ENCODE measurements at regions not wholly inside any gene's neighbourhood (a gene's known extent, or its start where the extent isn't known, plus 50 kb on each side); places are given as distances from the start of the nearest gene placed in this dataset.
"Not testable (repeated sequence)": the region's sequence is repeated elsewhere in the genome, so short reads cannot be mapped to it uniquely, and the experiment has no call there.

DNA sequence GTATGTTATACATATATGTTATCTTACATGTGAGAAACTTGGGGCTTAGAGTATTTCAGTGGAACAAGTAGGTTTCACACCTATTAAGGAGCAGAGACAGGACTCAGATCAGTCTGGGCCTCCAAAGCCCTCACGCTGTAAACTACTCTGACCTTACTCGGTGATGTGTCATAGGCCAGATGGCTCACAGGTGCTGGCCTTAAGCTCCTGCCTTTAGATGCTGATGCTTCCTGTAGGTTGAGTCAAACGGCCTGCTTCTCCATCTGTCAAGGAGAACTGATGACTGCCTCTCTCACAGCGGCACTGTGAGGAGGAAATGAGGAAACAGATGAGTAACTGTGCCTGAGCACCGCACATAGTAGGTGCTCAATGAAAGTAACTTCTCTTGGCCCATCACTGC is 312.6 kb upstream of the COBL start:
- DNase-seq (ENCODE audit: low read depth, low spot score) = no peak

DNA sequence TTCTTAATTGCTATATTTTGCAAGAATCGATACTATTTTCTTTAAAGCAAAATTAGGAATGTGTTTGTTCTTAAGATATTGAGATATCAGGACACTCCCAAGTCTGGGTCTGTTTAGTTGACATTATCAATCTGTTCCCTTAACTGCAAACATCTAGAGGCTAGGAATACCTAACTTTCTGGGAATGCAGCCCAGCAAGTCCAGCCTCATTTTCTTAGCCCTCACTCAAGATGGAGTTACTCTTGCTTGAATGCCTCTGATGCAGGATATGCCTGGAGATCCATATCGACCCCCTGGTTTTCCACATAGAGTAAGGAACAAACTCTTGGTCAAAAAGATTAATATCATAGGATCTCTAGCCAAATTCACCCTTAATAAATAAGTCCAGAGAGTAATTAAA is 305.3 kb upstream of the COBL start:
- DNase-seq (ENCODE audit: low read depth, low spot score) = no peak

GRCh38 chr7:51620706-51621105 is 304.1 kb upstream of the COBL start:
- DNase-seq (ENCODE audit: low read depth, low spot score) = no peak

GRCh38 chr7:51619880-51620279 is 303.3 kb upstream of the COBL start:
- DNase-seq (ENCODE audit: low read depth, low spot score) = no peak

DNA sequence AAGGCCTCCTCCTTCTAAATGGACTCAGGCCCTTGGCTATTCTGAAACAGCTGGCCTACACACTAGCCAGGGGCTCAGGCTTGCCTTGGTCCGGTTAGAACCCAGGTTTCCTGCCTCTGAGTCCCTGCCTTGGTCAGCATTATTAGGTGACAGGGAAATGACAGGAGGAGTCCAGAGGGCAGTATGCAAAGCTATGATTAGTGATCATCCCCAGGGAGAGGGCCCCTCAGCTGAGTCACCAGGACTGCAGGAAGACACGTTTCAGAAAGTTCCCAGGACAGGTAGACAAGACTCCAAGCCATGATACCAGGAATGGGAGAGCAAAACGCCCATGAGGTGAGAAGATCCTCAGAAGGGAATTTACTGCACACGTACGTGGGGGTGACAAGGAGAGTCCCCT is 301.1 kb upstream of the COBL start:
- no peak for DNase-seq (ENCODE audit: low read depth, low spot score)

GRCh38 chr7:51613911-51614357 is 297.3 kb upstream of the COBL start:
- DNase-seq (ENCODE audit: low read depth, low spot score) = peak; percentile 88

DNA sequence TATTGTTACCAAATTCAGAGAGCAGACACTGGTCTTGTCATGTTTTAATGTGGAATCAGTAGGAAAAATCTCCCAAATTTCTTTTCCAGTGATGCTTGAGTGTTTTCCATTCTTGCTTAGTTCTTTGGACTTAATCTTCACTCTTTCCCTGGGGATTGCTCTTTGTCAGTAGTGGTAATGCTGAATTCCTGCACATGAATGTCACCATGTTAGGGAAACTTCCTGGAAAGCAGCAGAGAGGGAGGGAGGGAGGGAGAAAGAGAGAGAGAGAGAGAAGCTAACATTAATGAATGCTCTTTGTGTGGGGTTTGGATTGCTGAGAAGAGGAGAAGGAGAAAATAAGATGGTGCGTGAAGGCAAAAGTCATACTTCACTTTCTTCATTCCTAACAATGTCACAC is 295.3 kb upstream of the COBL start:
- DNase-seq (ENCODE audit: low read depth, low spot score) = peak; percentile 74

DNA sequence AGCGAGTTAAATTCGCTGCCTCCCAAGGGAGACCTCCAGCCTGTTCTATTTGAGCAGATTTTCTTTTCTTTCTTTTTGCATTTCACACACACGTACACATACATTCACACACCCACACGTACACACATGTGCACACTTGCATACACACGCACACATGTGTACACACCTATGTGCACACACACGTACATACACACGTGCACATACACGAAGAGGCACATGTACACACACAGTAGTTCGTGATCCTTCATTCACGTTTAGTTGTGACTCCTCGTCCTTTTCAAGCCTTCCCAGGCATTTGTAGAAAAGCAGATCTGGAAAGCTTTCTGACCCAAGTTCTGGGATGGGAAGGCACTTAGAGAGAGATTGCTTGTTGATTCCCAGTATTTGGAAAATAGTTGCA is 290.8 kb upstream of the COBL start:
- DNase-seq (ENCODE audit: low read depth, low spot score) = no peak

DNA sequence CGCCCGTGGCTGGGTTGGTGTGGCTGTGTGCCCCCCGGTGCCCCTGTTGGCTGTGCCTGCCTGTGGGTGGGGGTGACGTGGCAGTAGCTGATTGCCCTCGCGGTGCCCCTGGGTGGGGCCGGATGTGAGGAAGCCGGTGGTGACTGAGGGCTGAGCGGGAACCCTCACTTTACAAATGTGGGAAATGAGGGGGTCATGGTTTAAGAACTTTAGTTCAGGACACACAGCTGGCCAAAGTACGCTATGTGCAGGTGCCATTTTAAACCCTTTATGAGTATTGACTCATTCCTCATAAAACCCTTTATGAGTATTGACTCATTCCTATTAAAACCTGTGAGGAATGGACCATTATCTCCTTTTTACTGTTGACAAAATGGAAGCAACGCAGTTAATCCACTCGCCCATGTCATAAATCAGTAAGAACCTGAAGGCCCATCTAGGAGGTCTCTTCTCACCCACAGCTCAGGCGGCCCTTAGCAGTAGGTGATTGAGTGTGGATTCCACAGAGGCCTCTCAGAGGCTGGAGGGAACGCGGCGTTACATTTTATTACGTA is 290.1 kb upstream of the COBL start:
- DNase-seq (ENCODE audit: low read depth, low spot score) = no peak

DNA sequence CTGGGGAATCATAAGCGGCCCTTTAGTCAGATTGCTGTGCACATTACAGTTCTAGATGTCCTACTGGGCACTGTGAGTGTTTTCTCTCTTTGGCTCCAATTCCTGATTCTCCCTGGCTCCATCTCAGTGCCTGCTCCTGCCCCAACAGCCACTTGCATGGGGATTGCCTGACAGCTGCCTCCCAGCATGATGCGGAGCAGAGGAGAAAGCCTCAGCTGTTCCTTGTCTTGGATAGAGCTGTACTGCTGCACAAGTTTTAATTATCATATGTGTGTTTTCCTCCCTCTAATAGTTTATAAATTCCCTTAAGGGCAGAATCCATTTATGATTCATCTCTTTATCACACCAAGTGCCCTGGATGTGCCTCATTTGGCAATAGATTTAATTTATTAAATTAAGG is 285.8 kb upstream of the COBL start:
- DNase-seq (ENCODE audit: low read depth, low spot score) = no peak

DNA sequence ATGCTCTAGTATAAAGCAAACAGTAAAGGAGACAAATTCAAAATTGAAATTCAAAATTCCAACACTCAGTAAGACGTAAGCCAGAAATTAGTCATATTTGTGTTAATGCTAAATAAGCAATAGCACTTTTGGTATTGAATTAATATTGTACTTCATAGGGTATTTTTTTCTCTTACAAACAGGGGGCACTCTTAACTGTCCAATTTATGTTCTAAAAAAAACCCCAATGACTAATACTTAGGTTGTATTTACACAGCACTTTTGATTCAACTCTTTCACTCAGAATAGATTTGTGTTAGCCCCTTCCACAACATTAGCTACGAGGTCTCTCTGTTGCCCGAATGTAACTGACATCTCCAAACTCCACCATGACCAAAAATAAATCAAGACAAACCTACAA is 284.9 kb upstream of the COBL start:
- no peak for DNase-seq (ENCODE audit: low read depth, low spot score)

- not testable (repeated sequence) for DNase-seq (ENCODE audit: low read depth, low spot score)
These were observed 283.3 kb upstream of the COBL start for GRCh38 chr7:51599935-51600334.

GRCh38 chr7:51593628-51594027 is 277.0 kb upstream of the COBL start:
- no peak for DNase-seq (ENCODE audit: low read depth, low spot score)

GRCh38 chr7:51592842-51593599 is 276.4 kb upstream of the COBL start:
- no peak for DNase-seq (ENCODE audit: low read depth, low spot score)

- no peak for DNase-seq (ENCODE audit: low read depth, low spot score)
These were observed 274.6 kb upstream of the COBL start for GRCh38 chr7:51591223-51591622.

DNA sequence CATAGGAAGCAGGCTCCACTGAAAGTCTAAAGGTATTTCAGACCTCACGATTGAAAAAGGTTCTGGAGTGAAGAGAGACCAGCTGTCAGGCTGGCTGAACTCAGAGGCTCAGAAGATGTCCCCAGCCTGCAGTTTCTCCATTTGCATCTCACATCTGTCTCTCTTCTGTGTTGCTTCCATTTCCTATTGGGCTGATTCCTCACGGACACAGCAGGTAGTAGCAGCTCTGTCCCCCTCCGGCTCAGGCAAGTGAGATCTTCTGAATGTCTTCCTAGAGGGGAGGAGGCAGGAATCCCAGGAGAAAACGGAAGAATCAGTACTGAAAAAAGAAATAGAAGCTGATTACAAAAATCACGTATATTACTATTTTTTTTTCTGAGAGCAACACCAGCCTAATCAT is 274.1 kb upstream of the COBL start:
- DNase-seq (ENCODE audit: low read depth, low spot score) = no peak

GRCh38 chr7:51589111-51589510 is 272.5 kb upstream of the COBL start:
- DNase-seq (ENCODE audit: low read depth, low spot score) = no peak

- no peak for DNase-seq (ENCODE audit: low read depth, low spot score)
These were observed 271.0 kb upstream of the COBL start for GRCh38 chr7:51587604-51588003.

GRCh38 chr7:51577390-51577789 is 260.8 kb upstream of the COBL start:
- no peak for DNase-seq (ENCODE audit: low read depth, low spot score)

DNA sequence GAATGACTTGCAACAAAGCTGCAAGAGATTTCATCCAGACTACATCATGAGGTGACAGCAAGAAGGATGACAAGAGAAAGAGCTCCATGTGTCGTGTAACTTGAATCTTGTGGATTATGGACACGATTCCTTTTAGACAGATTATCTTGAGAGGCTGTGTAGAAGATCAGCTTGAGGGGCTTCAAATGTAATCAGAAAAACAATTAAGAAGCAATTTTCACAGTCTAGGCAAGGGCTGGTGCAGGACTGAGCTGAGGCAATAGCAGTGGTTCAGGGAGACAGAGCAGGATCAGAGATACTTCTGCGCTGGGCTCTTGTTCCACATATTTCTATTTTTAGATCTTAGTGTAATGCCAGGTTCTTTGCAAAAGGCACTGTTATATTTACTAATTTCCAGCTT is 253.0 kb upstream of the COBL start:
- no peak for DNase-seq (ENCODE audit: low read depth, low spot score)

- DNase-seq (ENCODE audit: low read depth, low spot score) = no peak
These were observed 252.6 kb upstream of the COBL start for GRCh38 chr7:51569176-51569575.

DNA sequence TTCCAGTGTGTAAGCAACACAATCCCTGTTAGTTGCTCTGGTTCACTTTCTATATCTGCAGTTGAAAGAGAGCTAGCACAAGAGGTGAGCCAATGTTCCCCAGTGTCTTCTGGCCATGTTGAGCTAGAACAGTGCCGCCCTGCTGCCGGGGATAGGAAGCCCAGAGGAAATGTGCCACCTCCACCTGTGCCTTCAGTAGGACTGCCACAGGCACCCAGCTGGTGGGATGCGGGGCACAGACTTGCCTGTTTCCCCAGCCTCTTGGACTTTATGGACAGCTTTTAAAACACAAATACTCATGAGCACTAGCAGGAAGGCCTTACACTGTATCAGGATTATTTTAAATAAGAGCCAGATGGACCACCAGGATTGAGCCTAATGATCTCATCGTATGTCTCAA is 234.5 kb upstream of the COBL start:
- DNase-seq (ENCODE audit: low read depth, low spot score) = no peak

- DNase-seq (ENCODE audit: low read depth, low spot score) = no peak
These were observed 228.5 kb upstream of the COBL start for GRCh38 chr7:51545131-51545530.

Data from astrocyte of the hippocampus (primary cell).